Cardiac fibroblast (primary cell): ENCODE measurements at regions not wholly inside any gene's neighbourhood (a gene's known extent, or its start where the extent isn't known, plus 50 kb on each side); places are given as distances from the start of the nearest gene placed in this dataset.
"Not testable (repeated sequence)": the region's sequence is repeated elsewhere in the genome, so short reads cannot be mapped to it uniquely, and the experiment has no call there.

Source experiments
- DNase-seq, 2 donors: peaks; one replicate each; pipeline versions ENCODE4 v3.0.0 to v3.0.0-alpha.2; 2010; ENCODE audit warnings: low read depth in 2 of 2
- H3K4me3 ChIP-seq, 2 donors: replicated peaks in 1 of 2; 1 replicate in 1 of 2; 2 replicates in 1 of 2; pipeline ENCODE4 v1.5.1; 2011; ENCODE audit warnings: low read depth in 2 of 2, low read length in 2 of 2, mild to moderate bottlenecking in 2 of 2, moderate library complexity in 1 of 2
- CTCF ChIP-seq: IDR thresholded peaks from one replicate; pipeline ENCODE4 v1.5.1; 2011; ENCODE audit warnings: low read depth, mild to moderate bottlenecking, low read length, inconsistent platforms

DNA sequence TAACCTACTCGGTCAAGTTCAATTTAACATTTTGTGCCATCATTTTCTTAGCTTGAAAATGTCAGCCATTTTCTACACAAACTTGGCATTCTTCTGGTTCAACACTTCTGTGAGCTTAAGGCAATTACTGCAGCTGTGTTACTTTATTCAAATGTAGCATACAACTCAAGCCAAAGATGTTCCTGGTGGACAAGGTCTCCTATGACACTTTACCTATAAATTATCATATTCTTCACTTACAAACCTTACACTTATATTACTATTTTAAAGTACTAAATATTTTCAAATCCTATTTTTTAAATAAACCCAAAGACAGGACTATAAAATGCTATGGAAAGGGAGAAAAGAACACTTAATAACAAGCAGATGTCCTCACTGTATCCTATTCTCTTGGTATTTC, 1045.3 kb downstream of the TSN start:
- no peak for TF ChIP-seq CTCF
- DNase-seq, result no peak
- H3K4me3 ChIP-seq, result no peak overlapping the region

GRCh38 chr2:122804494-122804893, 1049.0 kb downstream of the TSN start:
- no peak for TF ChIP-seq CTCF
- peak in 1 of 2 donors; percentile 22 for DNase-seq
- no peak overlapping the region for H3K4me3 ChIP-seq

GRCh38 chr2:122805346-122805745, 1049.9 kb downstream of the TSN start:
- TF ChIP-seq CTCF, result no peak
- no peak overlapping the region for H3K4me3 ChIP-seq
- DNase-seq, result peak; percentile 21 to 53

- DNase-seq, result no peak
- no peak for TF ChIP-seq CTCF
- H3K4me3 ChIP-seq, result no peak overlapping the region
These were observed 1053.0 kb downstream of the TSN start for GRCh38 chr2:122808286-122808969.

DNA sequence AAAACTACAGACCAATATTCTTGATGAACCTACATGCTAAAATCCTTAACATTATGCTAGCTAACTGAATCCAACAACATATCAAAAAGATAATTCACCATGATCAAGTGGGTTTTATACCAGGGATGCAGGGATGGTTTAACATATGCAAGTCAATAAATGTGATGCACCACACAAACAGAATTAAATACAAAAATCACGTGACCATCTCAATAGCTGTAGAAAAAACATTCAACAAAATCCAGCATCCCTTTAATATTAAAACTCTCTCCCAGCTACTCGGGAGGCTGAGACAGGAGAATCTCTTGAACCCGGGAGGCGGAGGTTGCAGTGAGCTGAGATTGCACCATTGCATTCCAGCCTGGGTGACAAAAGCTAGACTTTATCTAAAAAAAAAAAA, 1056.8 kb downstream of the TSN start:
- H3K4me3 ChIP-seq, DNase-seq: not testable (repeated sequence)

DNA sequence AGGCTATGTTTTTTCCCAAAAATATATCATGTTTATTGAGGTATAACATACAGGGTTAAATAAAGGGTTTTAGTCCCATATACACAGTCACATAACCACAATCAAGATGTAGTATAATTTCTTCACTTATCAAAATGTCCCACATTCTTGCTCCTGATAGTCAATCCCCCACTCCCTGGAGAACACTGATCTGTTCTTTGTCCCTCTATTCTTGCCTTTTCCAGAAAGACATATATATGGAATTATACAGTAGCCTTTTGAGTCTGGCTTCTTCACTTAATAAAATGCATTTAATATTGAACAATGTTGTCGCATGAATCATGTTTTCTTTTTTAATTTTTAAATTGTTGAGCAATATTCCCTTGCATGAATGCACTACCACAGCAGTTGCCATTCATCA, 1059.7 kb downstream of the TSN start:
- no peak overlapping the region for H3K4me3 ChIP-seq
- peak; percentile 5 to 28 for DNase-seq
- no peak for TF ChIP-seq CTCF

- DNase-seq, result no peak
- no peak for TF ChIP-seq CTCF
- H3K4me3 ChIP-seq, result no peak overlapping the region
These were observed 1061.4 kb downstream of the TSN start for GRCh38 chr2:122816803-122817202.
